Activated T-cell treated with anti-CD3 and anti-CD28 coated beads, Interleukin-2, amount 50 U/mL, for 24 hours (primary cell): ENCODE measurements at regions not wholly inside any gene's neighbourhood (a gene's known extent, or its start where the extent isn't known, plus 50 kb on each side); places are given as distances from the start of the nearest gene placed in this dataset.

Source experiments
- DNase-seq: peaks from one replicate; pipeline ENCODE4 v3.0.0-alpha.2; 2020
- H3K27ac Mint-ChIP-seq: 2 replicates; pipeline ENCODE4 v1.8.0; 2020; ENCODE audit warnings: mild to moderate bottlenecking, mixed read lengths
- H3K27me3 Mint-ChIP-seq: 2 replicates; pipeline ENCODE4 v1.8.0; 2020; ENCODE audit warnings: mixed read lengths
- H3K36me3 Mint-ChIP-seq: 2 replicates; pipeline ENCODE4 v1.8.0; 2020; ENCODE audit warnings: low read depth, mixed read lengths
- H3K4me1 Mint-ChIP-seq: 2 replicates; pipeline ENCODE4 v1.8.0; 2020; ENCODE audit warnings: low read depth, mixed read lengths
- H3K4me3 Mint-ChIP-seq: 2 replicates; pipeline ENCODE4 v1.8.0; 2020; ENCODE audit warnings: mild to moderate bottlenecking, moderate library complexity, mixed read lengths
- H3K9me3 Mint-ChIP-seq: 2 replicates; pipeline ENCODE4 v1.8.0; 2020; ENCODE audit warnings: mixed read lengths

DNA sequence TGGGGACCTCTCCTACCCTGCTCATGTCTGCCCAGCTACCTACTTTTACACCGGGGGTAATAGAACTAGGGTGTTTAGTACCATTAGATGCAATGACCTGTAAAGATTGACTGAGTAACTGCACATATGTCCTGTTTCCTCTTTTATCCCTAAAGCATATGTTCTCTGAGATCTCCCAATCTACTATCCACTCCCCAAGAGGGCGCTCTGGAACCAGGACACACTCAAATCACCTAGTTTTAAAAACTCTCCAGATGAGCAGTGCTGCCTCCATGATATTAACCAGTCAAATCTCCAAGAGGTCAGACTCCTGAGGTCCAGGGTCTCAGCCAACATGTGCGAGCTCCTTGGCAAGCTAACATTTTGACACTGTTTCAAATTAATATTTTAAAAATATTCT is 87.0 kb upstream of the TSPAN5 start:
- Mint-ChIP-seq H3K9me3 (no peaks in the 10 kb centered on the region), H3K4me1 (peaks cover 2% of the 10 kb centered on the region), H3K4me3 (no peak overlapping the region), H3K27me3 (no peaks in the 10 kb centered on the region), H3K27ac (no peak overlapping the region), H3K36me3 (no peaks in the 10 kb centered on the region)
- no peak for DNase-seq

DNA sequence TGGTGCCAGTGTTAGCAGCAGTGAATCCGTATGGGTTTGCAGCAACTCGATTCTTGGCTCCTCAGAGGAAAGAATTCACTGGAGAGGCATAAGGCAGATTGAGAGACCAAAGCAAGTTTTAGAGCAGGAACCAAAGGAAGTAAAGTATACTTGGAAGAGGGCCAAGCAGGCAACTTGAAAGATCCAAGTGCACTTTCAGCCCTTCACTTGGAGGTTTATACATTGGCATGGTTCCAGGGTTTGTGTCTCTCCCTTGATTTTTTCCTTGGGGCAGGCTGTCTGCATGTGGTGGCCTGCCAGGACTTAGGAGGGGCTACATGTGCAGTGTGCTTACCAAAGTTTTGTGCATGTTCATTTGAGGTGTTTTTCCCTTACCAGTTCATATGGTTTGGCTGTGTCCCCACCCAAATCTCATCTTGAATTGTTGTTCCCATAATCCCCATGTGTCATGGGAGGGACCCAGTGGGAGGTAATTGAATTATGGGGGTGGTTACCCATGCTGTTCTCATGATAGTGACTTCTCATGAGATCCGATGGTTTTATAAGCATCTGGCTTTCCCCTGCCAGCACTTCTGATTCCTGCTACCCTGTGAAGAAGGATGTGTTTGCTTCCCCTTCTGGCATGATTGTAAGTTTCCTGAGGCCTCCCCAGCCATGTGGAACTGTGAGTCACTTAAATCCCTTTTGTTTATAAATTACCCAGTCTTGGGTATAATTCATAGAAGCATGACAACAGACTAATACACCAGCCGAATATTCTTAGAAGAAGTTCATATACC is 86.2 kb upstream of the TSPAN5 start:
- no peaks in the 10 kb centered on the region for H3K36me3 Mint-ChIP-seq
- no peak overlapping the region for H3K4me3 Mint-ChIP-seq
- no peak for DNase-seq
- H3K4me1 Mint-ChIP-seq: peaks cover 4% of the 10 kb centered on the region
- H3K9me3 Mint-ChIP-seq: no peaks in the 10 kb centered on the region
- no peak overlapping the region for H3K27ac Mint-ChIP-seq
- no peaks in the 10 kb centered on the region for H3K27me3 Mint-ChIP-seq

DNA sequence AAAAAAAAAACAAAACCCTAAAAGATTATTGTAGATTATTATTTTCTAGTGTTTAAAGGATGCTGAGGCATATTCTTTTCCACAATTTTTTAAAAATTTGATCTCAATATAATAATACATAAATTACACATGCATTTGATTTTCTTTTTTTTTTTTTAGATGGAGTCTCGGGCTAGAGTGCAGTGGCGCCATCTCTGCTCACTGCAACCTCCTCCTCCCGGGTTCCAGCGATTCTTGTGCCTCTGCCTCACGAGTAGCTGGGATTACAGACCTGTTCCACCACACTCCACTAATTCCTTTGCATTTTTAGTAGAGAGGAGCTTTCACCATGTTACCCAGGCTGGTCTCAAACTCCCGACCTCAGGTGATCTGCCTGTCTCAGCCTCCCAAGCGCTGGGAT is 83.5 kb upstream of the TSPAN5 start:
- Mint-ChIP-seq H3K27me3 (no peaks in the 10 kb centered on the region), H3K27ac (no peak overlapping the region), H3K9me3 (peaks cover 9% of the 10 kb centered on the region), H3K4me3 (no peak overlapping the region), H3K4me1 (peaks cover 8% of the 10 kb centered on the region), H3K36me3 (no peaks in the 10 kb centered on the region)
- DNase-seq: no peak

DNA sequence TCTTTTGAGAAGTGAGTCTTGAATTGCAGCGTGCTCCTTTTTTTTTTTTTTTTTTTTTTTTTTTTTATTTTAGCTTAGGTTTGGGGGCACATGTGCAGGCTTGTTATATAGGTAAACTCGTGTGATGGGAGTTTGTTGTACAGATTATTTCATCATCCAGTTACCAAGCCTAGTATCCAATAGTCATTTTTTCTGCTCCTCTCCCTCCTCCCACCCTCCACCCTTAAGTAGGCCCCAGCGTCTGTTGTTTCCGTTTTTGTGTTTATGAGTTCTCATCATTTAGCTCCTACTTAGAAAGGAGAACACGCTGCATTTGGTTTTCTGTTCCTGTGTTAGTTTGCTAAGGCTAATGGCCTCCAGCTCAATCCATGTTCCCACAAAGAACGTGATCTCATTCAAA is 81.3 kb upstream of the TSPAN5 start:
- no peak for DNase-seq
- Mint-ChIP-seq H3K9me3 (peaks cover 9% of the 10 kb centered on the region), H3K27ac (no peak overlapping the region), H3K4me1 (peaks cover 8% of the 10 kb centered on the region), H3K4me3 (no peak overlapping the region), H3K36me3 (no peaks in the 10 kb centered on the region), H3K27me3 (no peaks in the 10 kb centered on the region)

DNA sequence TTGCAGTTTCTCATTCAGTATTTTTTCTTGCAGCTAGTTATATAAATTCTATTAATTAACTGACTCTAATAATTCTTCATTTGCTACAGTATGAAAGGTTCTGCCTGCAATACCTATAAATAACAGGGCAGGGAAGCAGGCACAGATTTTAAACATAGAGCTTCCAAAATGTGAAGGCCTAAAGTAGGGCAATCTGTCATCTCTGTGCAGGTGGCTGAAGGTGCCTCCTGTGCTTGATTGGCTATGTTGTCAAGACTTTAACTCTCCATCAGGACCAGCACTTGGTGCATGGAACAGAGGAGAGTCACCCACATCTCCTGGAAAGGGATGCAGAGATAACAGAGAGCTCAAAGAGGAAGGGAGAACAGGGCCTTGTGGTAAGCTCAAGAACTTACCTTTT is 75.2 kb upstream of the TSPAN5 start:
- H3K4me1 Mint-ChIP-seq: peaks cover 1% of the 10 kb centered on the region
- no peak for DNase-seq
- H3K36me3 Mint-ChIP-seq: no peaks in the 10 kb centered on the region
- H3K27me3 Mint-ChIP-seq: no peaks in the 10 kb centered on the region
- H3K27ac Mint-ChIP-seq: no peak overlapping the region
- peaks cover 9% of the 10 kb centered on the region for H3K9me3 Mint-ChIP-seq
- no peak overlapping the region for H3K4me3 Mint-ChIP-seq

DNA sequence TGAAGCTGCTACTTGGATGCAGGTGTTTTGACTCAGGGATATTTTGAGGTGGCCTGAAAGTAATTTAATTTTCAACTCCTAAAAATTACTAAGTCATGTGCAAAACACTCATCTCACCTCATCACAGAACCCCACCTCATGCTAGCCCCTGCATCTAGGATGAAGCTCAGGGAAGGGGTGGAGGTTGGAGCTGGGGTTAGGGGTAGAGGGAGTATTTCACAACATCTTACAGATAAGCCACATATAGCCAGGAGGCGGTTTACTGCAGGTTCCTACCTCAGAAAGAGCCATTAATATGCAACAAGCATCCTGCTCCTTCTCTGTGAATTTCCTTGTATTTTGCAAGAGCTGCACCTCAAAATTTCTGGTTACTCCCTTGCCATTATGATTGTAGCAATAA is 70.5 kb upstream of the TSPAN5 start:
- Mint-ChIP-seq H3K27ac (no peak overlapping the region), H3K4me1 (peaks cover 7% of the 10 kb centered on the region), H3K36me3 (peaks cover 5% of the 10 kb centered on the region), H3K9me3 (peaks cover 10% of the 10 kb centered on the region), H3K27me3 (no peaks in the 10 kb centered on the region), H3K4me3 (no peak overlapping the region)
- DNase-seq: no peak

DNA sequence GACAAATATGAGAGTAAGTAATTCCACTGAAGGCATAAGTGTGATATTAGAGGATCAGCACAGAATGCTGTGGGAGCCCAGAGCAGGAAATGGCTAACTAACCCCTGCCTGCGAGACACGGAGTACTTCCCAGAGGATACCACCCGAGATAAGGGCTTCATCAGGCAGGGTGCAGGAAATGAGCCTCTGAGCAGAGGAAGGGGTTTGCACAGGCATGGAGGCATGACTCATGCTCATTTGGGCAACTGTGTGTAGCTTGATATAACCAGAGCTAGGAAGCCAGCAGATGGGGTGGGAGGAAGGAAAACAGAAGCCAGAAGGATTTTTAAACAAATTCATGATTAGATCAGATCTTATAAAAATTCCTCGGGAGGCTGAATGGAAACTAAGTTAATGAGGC is 70.0 kb upstream of the TSPAN5 start:
- H3K27ac Mint-ChIP-seq: no peak overlapping the region
- H3K27me3 Mint-ChIP-seq: no peaks in the 10 kb centered on the region
- peaks cover 11% of the 10 kb centered on the region for H3K9me3 Mint-ChIP-seq
- H3K36me3 Mint-ChIP-seq: peaks cover 5% of the 10 kb centered on the region
- DNase-seq: no peak
- no peak overlapping the region for H3K4me3 Mint-ChIP-seq
- peaks cover 7% of the 10 kb centered on the region for H3K4me1 Mint-ChIP-seq

DNA sequence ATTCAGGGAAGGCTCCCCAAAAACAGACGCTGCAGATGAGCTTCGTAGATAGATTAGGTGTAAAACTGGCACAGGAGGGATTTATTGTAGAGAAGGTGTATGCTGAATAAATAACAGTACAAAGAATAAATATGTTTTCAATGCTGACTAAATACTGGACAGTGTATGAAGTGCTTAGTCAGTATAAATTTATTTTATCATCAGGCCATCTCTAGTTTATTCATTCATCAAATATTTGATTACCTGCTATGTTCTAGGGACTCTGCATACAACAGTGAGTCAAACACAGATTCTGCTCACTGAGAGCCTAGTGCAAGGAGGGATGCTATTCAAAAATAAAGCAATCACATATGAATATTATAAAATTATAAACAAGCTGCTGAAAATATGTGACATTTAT is 63.6 kb upstream of the TSPAN5 start:
- no peak for DNase-seq
- Mint-ChIP-seq H3K9me3 (peaks cover 20% of the 10 kb centered on the region), H3K4me1 (no peaks in the 10 kb centered on the region), H3K27ac (no peak overlapping the region), H3K27me3 (no peaks in the 10 kb centered on the region), H3K4me3 (no peak overlapping the region), H3K36me3 (peaks cover 5% of the 10 kb centered on the region)

DNA sequence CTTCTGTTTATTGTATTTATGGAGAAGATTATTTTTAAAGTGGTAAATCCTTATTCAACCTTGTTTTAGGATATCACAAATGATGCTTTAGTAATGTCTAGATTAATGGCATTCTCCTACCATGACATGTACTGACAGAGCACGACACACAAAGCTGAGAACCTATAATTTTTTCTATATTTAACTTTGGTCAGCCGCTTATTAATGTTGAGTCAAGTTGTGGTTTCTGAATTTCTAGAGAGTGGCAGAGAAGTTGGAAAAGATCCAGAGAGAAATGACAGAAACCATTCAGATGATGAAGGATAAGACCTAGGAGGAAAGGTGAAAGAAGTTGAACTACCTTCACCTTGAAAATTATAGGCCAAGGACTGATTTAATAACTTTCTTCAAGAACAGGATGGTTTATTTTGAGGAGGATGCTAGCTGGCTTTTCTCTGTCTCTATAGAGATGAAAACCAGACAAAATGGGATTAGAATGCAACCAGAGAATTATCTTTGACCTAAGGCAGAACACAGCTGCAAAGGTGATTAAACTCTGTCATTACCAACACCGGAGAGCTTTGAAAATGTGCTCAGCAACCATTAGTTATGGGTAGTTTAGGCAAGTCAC is 62.6 kb upstream of the TSPAN5 start:
- Mint-ChIP-seq H3K27ac (no peak overlapping the region), H3K4me3 (no peak overlapping the region), H3K27me3 (no peaks in the 10 kb centered on the region), H3K4me1 (no peaks in the 10 kb centered on the region), H3K9me3 (peaks cover 20% of the 10 kb centered on the region), H3K36me3 (peaks cover 5% of the 10 kb centered on the region)
- no peak for DNase-seq

DNA sequence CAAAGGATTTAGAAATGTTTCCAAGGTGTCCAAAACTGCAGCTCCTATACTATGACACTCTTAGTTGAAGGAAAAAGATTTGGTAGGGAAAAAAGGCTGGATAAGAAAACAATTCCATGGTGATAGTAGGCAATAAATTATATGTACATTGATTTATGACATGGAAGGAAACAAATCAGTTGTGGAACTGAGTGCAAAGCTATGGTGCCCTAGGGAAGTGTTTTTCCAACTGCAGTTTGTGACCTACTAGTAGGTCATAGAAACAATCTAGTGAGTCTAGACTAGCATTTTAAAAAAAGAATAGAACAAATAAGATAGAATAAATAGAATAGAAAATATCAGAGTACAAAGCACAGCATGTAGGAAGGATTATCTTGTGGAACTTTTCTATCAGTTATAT is 58.4 kb upstream of the TSPAN5 start:
- DNase-seq: no peak
- Mint-ChIP-seq H3K27ac (no peak overlapping the region), H3K4me3 (no peak overlapping the region), H3K4me1 (peaks cover 2% of the 10 kb centered on the region), H3K36me3 (no peaks in the 10 kb centered on the region), H3K27me3 (no peaks in the 10 kb centered on the region), H3K9me3 (peaks cover 3% of the 10 kb centered on the region)

DNA sequence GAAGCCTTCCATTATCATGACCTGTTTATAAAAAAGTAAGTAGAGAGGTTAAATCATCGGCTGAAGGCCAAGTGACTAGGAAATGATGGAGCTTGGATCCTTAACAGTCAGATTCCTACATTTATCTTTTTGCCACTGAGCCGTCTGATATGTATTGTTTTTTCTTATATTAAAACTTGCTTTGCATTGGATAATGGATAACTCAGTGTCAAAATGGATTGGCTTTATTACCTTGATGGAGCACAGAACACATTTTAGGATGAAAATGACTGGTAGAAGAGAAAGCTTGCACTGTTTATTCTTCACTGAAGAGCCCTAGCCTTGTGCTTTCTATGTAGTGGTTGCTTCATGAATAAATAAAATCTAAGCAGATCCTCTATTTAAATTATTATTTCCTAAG is 54.2 kb upstream of the TSPAN5 start:
- Mint-ChIP-seq H3K4me1 (peaks cover 9% of the 10 kb centered on the region), H3K27me3 (no peaks in the 10 kb centered on the region), H3K27ac (no peak overlapping the region), H3K36me3 (no peaks in the 10 kb centered on the region), H3K4me3 (no peak overlapping the region), H3K9me3 (peaks cover 8% of the 10 kb centered on the region)
- DNase-seq: no peak

DNA sequence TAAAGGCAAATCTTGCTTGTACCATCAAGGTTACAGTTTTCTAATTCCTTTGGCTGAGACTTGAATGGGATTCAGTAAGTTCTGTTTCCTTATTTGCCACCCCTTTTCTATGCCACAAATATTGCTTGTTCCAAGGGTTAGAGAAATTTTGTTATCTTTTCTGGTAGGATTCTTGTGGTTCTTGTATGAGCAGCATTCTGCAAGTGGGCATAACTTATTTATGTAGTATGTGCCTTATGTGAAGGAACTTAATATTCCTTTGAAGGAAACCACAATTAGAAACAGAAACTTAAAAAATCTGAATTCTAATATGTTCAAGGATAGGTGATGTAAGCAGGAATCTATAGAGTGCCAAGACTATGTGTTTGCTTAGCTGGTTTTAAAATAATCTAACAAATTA is 53.1 kb upstream of the TSPAN5 start:
- Mint-ChIP-seq H3K9me3 (peaks cover 8% of the 10 kb centered on the region), H3K27me3 (no peaks in the 10 kb centered on the region), H3K4me1 (peaks cover 20% of the 10 kb centered on the region), H3K4me3 (no peak overlapping the region), H3K27ac (no peak overlapping the region), H3K36me3 (no peaks in the 10 kb centered on the region)
- no peak for DNase-seq

DNA sequence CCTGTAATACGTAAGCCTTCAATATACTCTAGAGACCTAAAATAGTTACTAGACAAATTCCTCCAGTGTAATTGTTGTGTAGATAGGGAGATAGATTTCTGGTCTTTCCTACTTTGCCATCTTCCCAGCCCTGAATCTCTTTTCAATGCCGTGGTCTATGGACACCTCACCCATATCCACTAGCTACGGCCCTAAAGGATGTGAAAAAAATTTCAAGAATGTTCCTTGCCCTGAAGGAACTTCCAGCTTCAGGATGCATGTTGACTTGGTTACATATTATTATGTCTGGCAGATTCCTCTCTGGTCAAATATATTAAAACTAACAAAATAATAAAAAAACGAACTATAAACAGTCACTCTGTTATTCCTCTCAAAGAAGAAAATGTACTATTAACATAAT is 52.4 kb upstream of the TSPAN5 start:
- Mint-ChIP-seq H3K36me3 (peaks cover under 1% of the 10 kb centered on the region), H3K4me3 (no peak overlapping the region), H3K27me3 (no peaks in the 10 kb centered on the region), H3K9me3 (peaks cover 10% of the 10 kb centered on the region), H3K27ac (no peak overlapping the region), H3K4me1 (peaks cover 27% of the 10 kb centered on the region)
- DNase-seq: no peak
